Stimulated activated CD4-positive, alpha-beta T cell treated with anti-CD3 and anti-CD28 coated beads, Interleukin-1b, Interleukin-23, amount 100 ng/mL, for 24 hours (primary cell): ENCODE measurements at regions not wholly inside any gene's neighbourhood (a gene's known extent, or its start where the extent isn't known, plus 50 kb on each side); places are given as distances from the start of the nearest gene placed in this dataset.

Experiments
- DNase-seq, 4 experiments: peaks; one replicate each; pipeline ENCODE4 v3.0.0-alpha.2; 2020; ENCODE audit warnings: low read depth in 4 of 4, low spot score in 1 of 4

DNA sequence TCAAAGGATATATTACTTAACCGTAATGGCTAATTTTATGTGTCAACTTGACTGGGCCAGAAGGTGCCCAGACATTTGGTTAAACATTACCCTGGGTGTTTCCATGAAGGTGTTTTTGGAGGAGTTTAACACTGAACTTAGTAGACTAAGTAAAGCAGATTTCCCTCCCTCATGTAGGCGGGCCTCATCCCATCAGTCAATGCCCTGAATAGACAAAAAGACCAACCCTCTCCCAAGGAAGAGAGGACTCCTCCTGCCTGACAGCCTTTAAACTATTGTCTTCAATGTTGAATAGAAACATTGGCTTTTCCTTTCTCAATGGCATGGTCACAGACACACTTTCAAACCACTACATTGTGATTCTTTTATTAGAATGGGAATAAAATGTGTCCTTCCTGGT, 121.9 kb downstream of the SETD4 start:
- no peak for DNase-seq

DNA sequence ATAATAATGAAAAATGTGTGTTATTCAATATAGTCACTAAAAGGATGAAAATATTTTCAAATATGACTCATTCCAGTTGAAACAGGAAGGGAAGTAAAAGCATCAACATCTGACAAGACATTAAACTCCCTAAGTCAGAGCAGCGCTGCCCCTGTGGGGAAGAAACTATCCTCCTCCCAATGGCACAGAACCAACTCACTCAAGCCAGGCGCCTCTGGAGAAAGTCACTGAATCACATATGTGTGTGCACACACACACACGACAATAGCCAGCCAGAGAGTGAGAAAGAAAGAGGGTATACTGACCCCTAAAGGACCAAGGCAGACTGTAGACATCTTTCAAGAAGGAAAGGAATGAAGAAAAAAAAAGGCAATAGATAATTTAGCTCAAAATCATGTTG, 126.9 kb downstream of the SETD4 start:
- DNase-seq = no peak

DNA sequence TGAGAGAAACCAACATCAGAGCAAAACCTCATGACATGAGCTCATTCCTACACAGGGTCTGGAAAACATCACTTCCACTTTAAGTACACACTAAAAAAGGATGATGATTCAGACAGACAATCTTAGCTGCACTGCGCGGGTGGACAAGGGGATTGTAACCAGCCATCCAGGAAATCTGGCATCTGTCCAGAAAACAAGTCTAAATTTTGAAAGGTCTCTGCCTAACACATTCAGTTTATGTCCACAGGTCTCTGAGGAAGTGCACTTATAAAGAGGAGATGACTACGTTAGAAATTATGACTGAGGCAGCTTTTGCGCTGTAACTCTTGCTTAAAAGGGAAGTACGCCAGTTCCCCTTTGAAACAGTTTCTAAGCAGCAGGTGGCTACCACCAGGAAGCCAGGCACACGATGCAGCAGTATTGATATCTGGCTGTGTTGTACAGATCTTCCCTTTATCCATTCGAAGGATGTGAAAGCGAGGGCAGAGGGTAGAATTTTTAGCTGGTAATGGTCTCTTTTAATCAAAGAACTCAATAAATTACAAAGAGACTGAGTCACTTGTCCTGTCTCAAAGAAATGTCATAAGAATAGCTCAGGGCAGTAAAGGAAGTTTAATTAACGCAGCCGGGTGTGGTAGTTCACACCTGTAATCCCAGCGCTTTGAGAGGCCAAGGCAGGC, 128.0 kb downstream of the SETD4 start:
- no peak for DNase-seq

DNA sequence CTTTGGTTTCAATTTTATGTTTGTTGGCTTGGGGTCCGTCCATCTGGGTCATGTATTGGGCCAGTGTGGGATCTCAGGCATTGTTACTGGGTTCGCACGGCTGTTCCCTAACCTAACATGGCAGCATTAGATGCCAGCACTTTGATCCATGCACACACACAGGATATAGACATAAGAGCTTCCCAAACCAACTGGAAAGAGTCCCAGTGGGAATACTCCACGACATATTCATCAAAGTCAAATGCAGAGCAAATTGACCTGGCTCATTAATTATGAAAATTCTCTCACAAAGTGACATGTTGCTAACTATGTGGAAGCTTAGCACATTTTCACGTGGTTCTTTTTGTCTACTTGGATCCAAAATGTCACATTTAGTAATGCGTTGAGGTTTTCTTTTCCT, 130.4 kb downstream of the SETD4 start:
- no peak for DNase-seq

DNA sequence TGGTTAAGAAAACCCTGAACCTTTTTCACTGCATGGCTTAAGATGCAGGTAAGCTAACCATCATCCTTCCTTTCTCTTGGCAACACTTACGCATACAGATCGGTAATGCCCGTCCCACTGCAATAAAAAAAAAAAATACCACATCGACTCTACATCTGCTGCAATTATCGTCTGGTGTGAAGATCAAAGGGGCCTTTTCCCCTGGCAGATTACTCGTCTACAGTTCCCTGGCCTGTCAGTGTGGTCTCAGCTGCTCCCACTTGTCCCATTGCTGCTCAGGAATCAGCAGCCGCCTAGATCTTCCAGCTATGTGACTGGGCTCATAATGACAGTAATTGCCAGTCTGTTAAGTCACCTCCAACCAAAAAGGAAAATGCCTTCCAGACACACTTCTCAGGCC, 133.1 kb downstream of the SETD4 start:
- no peak for DNase-seq

DNA sequence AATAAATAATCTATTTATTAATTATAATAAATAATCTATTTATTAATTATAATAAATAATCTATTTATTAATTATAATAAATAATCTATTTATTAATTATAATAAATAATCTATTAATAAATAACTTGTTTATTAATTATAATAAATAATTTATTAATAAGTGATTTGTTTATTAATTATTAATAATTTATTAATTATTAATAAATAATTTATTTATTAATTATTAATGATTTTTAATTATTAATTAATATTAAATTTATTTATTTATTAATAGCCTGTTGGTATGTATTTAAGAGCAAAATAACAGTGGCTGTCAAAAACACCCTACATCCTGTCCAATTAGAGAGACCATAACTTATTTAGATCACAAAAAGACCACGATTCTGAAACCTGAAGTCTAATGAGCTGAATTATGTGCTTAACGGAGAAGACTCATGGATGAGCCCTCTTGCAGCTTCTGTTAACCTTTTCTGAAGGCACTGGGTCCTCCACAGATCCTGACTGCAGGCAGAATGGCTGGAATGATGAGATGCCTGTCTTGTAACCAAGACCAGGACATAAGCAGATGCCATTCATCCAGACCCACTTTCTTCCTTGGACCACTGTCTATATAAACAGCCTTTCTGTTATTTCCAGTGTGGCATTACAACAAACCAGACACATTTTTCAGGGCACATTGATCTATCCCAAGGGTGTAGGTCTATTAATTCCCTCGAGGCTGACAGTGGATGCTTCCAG, 134.2 kb downstream of the SETD4 start:
- DNase-seq = no peak

DNA sequence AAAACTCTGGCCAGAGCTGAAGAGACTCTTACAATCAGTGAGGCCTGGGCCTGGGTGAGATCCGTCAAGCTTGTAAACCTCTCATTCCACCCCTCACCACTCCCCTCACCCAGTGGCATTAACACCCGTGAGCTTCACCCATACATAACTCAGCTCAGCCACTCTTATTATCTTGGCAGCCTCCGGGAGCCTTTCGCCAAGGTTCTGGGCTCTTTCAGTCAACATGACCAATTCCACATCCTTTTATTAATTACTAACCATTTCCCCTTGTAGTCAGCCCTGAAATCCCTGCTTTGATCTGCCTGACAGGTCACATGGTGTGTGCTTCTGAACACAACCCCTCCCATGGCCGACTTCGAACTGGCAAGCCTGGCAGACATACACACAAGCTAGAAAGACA, 134.8 kb downstream of the SETD4 start:
- no peak for DNase-seq

DNA sequence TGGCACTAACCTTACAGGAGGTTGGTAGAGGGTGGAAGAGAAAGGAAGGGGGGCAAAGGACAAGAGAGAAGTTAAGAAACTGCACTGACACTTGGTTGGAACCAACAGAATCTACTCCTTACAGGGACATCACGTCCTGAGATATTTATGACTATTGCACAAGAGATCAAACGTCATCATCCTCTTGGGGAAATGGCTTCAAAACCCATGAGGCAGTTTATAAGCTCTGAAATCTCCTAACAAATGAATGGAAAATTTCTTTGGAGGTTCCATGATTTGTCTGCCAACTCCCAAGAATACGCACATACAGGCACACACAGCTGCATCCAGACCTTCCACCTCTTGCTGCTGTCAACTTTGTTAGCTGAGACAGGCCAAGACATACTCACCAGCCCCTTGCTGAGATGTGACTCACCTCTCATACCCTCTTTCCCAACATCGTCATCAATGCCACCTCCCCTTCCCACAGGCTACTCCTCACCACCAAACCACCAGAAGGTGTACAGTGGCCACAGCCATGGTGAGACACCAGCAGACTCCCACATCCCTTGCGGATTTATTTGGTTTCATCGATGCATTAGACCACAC, 135.5 kb downstream of the SETD4 start:
- DNase-seq = no peak

DNA sequence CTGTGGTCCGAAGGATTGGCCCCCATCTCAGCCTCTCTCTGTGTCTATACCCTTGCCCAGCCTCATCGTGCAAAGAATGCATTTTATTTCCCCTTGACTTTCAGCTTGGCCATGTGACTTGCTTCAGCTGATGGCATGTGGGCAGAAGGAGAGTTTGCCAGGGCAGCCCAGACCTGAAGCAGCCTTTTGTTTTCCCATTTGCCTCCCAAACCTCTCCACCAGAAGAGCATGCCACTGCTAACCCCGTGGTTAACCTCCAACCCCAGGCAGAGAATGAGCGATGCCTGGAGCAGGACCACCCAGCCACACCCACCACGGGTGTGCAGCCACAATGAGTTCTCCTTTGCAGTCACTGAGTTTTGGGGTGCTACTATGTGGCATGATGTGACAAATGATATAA, 136.4 kb downstream of the SETD4 start:
- no peak for DNase-seq

DNA sequence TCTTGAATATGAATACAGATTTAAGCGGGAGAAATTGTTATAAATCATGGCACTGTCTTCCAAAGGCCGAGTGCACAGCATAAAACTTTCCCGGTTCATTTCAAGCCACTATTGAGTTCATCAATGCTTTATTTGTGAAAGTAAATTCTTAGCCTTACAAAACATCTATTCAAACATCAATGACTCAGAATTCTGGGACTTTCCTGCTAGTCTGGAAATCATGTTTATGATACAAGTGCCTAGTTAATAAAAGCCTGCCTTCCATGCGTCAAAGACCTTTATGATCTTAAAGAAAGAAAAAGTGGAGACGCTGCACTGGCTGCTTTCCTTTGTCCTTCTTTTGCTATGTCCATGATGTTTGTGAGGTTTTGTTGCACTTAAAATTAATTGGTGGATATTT, 137.7 kb downstream of the SETD4 start:
- no peak for DNase-seq

DNA sequence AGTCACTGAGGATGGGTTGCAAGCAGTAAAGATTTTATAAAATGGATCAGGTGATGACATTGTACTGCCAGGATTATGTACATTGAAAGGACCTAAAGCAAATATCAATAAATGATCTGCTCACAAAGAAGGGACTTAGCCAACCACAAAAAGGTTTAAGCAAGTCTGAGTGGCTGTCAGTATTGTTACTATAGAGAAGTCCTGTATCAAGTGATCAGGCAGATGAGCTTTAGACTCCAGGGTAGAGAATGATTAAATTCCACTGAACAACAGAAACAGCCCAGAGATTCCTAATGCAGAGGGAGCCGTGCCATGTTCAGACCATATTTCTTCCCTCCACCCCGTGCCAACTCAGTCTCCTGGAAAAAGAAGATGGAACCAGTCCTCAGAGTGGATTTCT, 138.9 kb downstream of the SETD4 start:
- no peak for DNase-seq

DNA sequence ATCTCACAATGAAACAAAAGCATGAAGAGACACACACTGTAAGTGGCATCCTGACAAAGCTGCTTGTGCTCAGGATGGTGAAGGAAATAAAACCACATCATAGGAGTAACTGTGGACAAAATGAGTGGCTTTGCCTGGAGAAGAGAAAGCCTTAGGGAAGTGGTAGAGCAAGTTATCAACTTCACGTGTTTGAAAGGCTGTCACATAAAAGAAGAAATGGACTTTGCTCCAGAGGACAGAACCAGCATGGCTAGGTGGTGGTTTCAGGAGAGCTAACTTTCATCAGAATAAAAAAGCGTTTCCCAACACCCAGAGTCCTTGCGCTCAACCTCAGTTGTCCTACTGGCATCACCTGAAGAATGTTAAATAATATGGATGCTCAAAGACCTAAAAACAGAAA, 139.9 kb downstream of the SETD4 start:
- DNase-seq = no peak

DNA sequence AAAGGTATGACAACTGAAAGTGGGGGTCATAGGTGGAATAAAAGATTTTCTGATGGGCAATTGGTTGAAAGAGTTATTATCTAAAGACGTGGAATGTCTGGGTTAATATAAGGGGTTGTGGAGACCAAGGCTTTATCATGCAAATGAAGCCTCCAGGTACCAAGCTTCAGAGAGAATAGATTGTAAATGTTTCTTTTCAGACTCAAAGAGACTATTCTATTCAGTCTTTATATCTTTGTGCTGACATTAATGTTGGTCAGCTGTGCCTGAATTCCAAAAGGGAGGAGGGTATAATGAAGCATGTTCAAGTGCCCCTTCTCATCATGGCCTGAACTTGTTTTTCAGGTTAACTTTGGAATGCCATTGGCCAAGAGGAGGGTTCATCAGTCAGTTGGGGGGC, 145.3 kb downstream of the SETD4 start:
- DNase-seq = no peak

DNA sequence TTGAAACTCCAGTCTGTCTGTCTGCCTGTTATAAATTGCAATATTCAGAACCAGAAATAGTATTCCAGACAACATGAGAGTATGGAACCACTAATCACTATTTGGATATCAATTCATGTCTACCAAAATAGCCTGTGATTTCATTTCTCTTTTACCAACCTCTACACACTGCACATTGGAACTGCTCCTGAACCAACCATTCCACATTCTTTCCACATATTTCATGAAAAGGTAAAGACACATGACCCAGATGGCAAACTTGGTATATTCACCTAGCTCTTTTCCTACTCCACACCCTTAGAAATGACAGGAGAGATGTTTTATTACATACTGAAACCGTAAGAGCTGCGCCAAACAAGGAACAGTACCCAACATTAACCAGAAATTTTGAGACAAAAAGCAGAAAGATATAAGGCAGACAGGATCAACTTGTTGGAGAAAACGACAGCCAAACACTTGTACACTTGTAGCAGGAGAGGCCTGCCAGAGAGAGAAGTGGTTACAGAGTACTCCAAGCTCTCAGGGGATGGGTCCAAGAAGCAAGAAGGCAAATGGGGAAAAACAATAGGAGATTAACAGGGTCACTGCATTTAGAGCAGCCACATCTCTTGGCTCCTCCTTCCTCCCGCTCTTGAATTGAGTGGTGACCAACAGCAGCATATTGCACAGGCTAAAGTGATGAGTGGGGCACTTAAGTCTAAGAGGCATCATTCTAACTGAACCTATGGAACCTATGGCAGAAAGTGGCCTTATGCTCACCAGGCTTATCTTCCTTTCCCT, 148.7 kb downstream of the SETD4 start:
- no peak for DNase-seq

DNA sequence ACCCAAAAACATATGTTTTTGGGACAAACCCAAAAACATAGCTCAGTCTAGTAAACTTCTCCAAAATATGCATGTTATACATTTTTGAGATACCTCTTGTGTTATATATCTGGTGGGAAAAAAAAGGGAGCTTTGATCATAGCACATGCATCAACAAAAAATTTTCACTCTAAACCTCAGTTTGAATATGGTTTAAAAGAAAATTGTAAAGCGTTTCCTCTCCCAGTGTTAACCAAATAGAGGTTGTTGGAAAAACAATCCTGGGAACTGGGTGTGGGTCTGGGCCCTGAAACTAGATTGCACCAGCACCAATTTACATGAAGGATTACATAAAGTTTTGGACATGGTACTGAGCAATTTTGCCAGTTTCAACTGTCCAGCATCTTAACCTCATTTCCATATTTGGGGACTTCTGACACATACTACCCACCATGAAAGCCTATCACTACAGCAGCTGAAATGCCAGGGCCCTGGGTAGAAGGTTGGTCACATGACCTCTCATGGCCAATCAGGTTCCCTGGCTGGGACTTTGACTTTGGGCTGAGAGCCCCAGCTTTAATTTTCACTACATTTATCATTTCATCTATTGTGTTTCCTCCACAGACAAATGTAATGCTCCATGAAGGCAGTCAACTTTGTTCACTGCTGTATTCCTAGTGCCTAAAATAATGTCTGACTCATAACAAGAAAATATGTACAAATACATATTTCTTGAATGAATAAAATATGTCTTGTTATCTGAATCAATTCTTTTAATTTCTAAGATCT, 150.7 kb downstream of the SETD4 start:
- no peak for DNase-seq

DNA sequence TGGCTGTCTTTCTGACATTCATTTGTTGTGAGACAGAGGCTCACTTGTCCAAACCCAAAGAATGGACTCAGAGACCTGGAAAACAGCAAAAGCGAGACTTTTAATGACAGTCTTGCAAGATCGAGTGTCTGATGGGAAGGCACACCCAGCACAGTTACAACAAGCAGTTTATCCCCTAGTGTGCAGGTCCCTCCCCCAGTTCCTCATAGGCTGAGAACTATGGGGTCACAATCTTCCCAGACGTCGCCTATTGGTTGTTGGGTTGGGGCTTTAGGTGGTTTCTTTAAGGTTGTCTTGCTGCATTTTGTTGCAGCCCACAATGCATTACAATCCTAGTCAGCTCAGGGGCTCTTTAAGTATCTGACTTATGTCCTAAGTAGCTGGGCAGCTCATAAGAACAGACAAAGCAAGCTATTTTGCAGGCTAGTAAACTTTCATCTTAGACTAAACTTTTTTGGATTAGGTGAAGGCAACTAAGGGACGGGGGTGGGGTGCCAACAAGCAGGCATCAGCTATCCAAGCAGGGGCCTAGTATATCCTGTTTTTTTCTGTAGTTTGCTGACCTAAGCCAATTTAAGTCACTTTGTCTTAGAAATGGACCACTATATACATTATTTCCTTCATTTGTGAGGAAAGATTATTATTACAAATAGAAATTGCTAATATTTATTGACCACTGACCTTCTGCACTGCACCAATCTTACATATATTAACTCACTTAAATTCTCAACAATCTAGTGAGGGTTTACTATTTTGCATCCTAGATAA, 151.8 kb downstream of the SETD4 start:
- DNase-seq = no peak

DNA sequence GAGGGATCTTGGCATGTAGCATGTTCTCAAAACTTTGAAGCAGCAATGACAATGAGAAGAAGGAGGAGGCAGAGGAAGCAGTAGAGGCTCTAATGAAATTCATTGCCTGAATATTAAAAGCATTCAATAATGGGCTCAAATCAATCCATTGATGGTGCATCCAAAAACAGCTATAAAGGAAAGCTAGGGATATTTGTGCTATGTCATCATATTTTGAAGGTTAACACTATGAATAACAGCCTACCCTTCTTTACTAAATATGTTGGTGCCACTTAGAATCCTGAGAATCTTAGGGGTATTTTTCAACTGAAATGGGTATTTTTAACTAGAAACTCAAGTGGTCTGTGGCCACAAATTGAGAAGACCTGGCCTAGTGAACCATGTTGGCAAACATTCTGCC, 153.7 kb downstream of the SETD4 start:
- DNase-seq = no peak

DNA sequence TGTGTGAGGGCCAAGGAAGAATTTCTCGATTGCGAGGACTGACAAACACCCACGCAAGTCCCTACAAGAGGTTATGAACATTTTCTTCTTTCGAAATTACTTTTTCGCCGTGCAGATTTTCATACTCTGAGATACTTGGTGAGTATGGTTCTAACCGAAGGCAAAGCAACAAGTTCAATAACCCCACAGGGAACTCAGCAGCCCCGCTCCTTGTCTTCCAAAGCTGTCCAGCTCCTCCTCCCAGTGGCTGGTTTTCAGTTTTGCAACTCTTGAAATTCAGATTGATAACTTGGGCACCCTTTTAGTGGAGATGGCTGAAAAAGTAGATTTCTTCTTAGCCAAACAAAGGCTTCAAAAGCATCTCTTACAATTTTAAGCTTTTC, 154.4 kb downstream of the SETD4 start:
- DNase-seq = no peak

DNA sequence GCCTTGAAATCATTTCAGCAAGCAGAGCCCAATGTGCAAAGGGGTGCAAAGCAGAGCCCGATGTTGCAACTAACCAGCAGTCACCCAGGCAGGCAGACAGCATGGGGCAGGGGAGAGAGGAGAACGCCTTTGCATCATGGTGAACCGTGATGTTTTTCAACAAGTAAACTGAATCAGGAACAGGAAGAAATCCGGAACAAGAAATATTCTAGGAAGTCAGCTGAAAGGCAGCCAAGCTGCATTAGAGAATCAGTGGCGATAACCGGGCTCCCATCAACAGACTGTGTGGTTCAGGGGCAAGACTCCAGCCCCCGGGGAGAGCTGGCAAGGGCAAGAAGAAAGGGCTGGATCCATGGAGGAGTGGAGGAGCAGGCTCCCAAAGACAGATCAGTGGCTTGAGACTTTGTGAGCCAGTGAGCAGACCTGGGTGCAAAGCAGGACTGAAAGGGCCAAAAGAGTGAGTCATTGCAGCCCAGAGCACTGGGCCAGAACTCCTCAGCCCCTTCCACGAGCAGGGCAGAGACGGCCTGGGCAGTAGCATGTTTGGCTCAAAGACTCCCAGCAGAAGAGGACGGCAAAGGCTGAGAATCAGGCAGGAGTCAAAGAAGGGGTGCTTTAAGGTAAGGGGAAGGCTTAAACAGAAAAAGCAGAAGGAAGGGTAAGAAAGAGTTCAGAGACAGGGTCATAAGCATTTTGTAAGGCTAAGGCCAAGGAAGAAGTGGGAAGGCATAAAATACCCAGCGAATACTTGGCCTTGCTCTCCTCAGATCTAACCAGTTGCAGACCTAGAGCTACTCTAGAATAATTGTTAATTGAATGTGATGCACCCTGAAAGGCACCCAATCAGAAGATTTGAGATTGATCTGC, 155.0 kb downstream of the SETD4 start:
- DNase-seq = no peak

DNA sequence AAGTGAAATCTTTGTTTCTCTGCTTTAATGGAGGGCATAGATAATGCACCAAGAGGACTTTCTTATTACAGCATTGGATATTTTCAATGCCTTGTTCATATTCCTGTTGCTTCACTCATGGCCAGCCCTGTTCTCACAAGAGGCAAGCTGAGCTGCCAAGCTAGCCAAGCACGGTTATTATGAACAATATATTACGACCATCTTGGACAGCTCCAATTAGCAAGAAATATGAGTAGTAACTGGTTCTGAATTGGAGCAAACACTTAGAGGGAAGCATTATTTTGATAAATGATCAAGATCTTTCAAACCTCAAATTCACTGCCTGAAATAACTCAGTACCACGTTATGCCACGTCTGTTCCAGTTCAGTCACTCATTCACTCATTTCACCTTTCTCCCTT, 159.8 kb downstream of the SETD4 start:
- DNase-seq = no peak
